Non-pigmented ciliary epithelial cell (primary cell): ENCODE measurements at regions not wholly inside any gene's neighbourhood (a gene's known extent, or its start where the extent isn't known, plus 50 kb on each side); places are given as distances from the start of the nearest gene placed in this dataset.

Source experiments
- DNase-seq: peaks from one replicate; pipeline ENCODE4 v3.0.0-alpha.2; 2010; ENCODE audit warnings: low read depth

DNA sequence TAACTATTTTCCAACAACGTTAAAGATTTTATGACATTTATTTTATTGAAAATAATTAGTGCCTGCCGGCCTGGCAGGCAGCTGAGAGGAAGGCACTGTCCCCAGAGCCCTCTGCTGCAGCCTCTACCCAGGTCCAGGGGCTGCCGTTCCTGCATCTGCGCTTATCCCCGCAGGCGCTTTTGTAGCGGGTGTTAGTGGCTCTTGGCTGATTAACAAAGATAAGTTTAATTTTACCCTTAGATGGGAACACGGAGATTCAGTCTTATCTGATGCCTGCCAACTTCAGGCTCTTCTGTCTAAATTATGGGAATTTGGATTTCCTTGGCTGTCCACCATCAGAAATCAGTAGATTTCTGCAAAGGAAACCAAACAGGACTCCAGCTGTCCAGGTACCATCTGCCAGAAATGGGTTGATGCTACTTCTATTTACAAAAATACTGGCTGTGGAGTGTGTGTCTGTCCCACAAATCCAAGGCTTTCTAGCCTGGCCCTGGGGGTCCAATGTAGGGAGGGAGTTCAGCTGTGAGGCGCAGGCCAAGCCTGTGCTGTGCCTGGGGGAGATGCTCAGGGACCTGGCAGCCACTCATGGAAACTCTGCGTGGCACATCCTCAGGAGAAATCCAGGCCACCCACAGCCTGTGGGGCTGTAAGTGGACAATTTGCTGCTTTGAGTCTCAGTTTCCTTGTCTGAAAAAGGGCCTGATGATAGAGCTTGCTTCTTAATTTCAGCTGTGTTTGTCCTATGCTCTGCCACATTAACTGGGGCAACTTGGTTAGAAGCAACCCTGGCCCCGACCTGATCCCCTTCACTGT is 62.0 kb upstream of the IGFBP3 start:
- no peak for DNase-seq

DNA sequence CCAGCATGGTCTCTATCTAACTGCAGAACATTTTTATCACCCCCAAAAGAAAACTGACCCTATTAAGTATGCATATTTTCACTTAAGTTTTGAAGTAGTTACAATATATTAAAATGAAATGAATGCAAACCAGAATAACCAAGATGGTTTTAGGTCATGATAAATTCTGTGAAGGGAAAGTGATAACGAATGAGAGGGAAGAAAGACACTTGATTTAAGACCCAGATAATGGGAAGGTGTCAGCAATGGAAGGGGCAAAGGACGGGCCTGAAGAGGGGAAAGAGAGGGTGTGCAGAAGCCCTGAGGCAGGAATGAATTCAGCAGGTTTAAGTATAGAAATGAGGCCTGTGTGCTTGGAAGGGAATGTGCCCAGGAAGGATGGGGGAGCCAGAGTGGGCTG is 61.1 kb upstream of the IGFBP3 start:
- DNase-seq, result no peak

DNA sequence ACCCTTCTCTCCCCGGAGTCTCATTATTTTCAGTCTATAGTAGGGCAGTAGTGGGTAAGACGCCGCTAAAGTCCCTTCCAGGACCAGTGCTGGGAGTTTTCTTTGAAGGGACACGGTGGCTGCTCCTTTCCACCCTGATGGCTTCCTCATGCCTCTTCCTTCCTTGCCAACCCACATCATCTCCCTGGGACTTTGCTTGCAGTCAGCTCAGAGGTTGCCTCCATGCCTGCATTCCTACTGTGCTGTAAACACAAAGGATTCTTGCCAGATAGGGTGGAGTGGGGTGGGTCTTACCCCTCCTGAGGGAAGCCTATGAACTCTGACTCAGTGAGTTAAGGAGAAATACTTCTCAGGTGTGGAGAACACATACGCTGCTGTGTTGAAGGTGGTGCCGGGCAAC is 59.9 kb upstream of the IGFBP3 start:
- no peak for DNase-seq

DNA sequence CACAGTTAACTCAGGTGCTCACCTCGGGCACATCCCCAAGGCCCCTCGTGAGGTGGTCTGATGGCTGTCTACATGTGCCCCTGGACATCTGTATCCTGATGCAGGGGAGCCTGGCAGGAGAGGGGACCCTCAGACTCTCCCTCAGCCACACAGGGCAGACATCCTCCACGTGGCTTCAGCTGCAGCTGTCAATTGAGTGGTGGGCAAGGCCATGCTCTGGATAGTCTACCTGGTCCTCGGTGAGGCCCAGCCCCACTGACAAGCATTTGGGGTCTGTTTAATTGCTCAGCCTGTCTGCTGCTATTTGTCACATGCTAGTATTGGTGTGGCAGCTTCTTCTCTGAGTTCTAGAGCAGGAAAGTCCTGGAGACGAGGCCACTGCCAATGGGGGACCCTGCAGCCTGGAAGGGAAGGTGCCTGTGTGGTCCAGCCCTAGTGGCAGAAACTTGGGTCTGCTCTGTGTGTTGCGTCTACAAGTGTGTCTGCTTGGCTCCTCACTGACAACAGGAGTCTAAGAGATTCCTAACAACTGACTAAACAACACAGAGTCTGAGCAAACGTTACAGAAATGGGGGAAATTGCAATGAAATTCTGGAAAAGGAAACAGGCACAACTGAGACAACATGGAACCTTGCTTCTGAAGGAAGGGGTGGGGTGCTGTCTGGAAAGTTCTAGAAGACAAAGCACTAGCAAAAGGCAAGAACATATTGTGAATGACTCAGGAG is 59.3 kb upstream of the IGFBP3 start:
- DNase-seq, result peak; percentile 44

DNA sequence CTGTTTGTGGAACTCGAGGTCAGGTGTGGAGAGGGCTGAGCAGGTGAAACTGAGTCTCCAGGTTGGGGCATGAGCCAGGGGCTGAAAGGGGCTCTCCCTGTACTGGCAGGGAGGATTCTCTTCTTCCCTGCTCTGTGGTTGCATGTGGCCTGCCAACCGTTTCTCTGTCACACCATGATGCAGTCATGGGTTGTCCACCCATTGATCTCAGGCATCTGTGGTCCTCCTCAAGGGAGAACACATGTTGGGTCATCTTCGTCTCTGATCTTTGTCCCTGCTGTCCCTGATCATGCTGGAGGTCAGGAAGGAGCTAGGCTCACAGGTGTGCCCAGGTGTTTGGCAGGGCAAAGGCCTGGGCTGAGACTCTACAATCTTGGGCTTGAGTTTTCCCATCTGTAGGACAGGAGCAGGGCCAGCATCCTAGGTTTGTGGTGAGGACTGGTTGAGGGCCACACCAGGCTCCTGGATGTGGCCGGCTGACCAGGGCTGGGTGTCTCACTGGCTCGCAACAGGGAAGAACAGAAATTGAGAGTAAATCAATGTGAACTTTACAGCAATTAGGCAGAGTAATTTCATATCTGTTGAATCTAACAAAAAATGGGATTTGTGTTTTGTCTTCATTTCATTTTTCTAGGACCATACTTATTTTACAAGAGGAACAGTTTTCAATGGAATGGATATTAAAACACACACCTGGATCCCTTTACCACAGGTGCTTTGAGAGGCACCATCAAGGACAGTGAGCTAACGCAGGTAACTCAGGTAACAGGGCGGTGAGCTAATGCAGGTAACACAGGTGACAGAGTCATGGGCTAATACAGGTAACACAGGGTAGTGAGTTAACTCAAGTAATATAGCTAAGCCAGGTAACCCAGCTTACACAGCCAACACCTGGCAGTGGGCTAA is 58.5 kb upstream of the IGFBP3 start:
- no peak for DNase-seq

DNA sequence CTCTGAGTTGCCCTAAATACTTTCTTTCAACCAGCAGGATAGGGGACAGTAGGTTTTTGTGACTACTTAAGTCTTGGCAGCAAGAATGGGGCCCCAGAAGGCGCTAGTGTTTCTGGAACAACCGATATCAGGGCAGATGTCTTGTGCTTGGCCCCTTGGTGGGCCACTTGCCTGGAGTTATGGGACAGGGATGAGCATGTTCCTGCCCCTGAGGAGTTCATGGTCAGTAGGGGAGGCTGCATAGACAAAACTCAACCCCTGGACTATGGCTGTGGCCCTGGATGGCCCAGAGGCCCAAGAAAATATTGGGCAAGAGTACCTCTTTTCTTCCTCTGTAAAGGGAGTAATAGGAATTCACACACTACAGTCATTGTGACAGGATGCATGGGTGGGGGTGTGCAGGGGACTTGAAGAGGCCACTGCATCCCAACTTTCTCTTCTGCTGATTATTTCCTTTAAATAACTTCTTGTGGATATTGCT is 57.7 kb upstream of the IGFBP3 start:
- no peak for DNase-seq

DNA sequence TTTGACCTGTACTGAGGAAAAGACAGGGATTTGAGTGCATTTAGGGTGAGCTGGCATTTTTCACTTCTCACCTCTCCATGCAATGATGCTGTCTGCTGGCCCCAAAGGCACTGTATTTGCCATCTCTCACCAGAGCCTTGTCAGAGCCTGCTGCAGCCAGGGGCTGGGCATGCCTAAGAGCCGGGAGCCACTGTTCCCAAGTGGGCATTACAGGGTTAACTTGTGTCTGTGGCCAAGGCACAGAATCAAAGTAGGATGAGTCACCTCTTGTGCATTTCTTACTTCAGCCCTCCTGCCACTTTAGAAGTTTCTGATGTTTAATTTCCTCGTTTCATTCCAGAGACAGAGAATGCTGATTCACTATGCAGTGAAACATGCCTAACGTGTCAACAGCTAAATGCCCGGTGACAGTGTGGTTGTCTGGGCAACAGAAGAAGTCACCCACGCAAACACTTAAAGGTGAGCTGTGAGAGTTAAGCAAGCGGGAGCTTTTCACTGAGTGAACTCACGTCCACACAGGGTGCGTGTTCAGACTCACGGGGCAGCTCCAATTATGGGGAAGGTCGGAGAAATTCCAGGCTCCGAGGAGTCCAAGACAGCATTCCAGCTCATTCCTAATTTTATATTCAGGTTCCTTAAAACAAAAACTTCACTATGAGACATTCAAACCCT is 57.1 kb upstream of the IGFBP3 start:
- peak; percentile 95 for DNase-seq

DNA sequence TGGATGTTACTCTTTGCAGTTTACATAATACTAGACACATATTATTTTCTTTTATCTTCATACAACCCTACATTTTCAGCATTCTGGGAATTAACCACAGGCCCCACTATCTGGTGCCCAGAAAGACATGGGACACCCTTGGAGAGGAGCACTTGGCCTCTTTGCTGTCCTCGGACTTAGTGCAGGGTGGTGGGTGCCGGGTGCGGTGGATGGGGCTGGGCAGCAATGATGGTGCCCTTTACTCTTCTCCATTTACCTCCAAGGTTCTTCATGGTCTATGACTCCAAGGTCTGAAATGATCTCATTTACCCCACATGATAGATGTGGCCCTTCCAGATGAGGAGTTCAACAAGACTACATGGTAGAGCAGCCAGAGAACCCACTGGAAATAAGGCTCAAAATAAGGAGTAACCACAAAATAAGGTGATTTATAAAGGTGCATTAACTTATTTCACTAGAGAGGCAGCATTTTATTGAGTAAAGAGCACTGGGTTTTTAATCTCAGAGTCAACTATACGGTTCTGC is 56.2 kb upstream of the IGFBP3 start:
- no peak for DNase-seq

DNA sequence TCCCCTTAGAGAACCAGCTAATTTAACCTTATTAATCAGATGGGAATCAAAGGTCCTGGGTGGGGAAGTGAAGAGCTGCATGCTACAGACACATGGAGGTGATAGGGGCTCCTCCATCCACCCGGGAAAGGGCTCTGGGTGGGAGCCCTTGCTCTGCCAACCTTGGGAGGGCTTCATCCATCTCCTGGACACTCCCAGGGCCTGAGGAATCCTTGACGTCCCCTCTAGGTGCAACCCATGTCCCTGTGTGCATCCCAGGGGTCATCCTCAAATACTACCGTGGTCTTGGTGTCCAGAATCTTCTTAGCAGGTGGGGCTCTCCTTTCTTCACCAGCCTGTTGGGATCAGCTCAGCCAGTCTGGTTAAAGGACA is 55.4 kb upstream of the IGFBP3 start:
- DNase-seq, result no peak

DNA sequence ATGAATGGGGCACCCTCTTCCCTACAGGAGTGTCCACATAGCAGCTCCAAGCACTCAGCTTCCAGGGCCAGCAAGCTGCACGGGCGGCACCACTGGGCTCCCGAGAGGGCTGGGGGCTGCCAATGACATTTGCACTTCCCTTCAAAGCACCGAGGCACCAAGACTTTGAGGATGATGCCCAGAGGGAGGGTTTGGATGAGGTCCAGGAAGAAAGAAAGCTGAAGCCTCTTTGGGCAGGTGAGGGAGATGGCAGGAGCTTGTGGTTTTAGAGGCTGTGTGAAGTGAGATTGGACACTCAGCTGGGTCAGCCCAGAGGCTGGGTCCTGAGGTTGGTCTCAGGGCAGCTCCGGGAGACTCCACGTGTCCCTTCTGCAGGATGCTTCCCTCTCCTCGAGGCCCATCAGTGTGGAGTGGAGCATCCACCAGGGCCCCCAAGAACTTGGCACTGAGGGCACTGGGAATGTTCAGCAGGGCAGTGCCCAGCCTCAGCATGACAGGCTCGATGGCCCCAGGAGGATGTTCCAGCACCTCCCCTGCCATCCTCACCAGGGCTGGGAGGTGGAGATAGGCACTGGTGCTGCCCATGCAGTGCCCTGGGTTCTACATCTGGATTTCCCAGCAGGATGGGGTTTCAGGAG is 54.9 kb upstream of the IGFBP3 start:
- DNase-seq, result no peak

DNA sequence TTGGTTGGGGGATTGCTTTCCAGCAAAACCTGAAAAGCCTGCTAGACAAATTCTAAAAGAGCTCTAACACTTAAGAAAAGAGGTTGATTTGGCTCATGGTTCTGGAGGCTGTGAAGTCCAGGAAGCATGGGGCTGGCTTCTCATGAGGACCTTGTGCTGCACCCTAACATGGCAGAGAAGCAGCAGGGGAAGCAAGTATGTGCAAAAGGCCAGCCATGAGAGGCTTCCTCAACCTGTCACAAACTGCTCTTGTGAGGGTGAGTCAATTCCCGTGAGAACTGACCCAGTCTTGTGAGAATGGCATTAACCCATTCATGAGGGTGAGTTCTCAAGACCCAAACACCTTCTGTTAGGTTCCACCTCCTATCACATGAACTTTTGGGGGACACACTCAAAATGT is 54.3 kb upstream of the IGFBP3 start:
- no peak for DNase-seq

DNA sequence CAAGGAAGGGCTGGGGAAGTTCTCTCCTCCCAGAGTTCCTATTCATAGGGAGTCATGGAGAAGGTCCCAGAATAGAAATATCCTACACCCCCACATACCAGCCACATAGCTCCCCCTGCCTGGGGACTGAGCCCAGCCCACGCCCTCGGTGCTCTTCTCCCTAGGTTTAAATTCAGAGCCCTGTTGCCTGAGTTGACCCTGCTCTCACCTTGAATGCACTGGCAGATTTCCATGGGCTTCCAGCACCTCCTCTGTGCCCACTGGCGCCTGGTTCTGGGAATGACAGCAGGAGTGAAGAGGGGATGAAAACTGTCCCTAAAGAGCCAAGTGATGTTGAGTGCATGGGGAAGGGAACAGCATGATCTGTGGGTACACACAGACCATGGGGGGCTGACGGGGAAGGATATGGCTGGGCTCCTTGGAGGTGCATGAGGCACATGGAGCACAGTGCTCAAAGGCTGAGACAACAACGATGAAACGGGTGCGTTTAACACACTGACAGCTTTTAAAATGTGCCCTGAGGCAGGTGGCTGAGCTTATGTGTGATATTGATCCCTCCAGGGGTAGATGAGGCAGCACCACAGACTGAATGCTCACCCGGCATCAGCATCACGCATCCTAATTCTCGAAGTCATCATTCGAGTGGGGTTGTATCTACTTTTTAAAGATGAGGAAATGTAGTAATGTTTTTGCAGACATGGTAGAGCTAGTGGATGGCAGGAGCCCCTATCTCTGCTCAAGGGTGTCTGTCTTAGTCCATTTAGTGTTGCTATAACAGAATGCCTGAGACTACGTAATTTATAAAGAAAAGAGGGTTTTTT is 53.7 kb upstream of the IGFBP3 start:
- no peak for DNase-seq

DNA sequence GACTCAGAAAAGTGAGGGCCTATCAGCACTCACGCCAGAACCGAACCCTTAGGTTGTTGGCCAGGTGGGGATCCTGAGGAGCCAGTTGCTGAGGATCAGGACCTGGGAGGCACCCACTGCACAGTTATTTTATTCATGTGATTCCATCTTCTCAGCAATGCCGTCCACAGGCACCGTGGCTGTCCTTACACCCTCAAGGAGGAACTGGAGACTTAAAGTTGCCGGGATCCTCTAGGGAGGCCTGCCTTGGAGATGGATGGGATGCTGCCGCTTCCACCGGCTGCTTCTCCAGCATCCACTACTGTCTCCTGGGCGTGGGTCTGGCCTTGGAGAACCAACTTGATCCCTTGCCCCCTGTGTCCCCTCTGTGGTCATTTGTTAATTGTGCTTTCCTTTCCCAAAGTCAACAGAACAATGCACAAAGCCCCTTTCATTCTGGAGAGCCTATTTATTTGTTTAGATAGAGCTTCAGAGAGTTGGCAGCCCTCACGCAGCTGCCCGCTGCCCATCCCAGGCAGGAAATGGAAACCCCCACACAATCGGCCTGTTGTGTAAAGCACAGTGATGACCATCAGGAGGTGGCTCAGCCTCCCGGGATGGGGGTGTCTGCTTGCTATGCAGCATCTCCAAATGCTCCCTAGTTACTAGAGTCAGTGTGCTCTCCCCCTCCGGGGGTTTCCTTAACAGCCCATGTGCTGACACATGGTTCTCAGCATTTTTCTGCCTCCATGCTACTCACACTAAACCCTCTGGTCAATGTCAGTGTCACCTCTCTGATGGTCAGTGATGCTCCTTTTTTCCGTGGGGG is 52.9 kb upstream of the IGFBP3 start:
- DNase-seq, result no peak

DNA sequence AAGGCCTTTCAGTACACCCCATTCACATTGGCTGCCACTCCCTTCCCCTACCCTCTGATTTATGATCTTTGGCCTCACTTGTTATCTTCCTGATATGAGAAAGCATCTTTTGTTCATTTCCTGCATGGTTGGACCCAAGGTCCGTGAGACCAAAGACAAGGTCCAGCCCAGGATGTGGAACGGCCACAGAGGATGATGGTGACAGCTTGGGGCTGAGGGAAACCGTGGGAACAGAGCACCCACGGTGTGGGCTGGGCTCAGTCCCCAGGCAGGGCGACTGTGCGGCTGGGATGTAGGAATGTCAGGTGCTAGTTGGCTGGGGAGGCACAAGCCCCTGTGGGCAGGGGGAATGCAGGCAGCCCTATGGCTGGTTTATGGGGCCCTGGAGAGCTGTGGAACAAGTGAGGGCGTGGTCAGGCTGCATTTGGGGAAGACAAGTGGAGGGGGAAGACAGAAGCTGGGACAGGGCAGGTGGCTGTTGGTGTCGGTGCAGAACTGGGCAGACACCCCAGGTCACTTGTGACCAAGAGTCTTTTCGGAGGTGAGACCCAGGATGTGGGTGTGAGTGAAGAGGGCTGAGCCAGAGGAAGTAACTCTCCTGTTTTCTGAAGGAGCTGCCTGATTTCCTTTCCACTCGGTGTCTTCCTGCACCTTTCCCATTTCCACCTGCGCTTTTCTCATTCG is 51.7 kb upstream of the IGFBP3 start:
- DNase-seq, result no peak

DNA sequence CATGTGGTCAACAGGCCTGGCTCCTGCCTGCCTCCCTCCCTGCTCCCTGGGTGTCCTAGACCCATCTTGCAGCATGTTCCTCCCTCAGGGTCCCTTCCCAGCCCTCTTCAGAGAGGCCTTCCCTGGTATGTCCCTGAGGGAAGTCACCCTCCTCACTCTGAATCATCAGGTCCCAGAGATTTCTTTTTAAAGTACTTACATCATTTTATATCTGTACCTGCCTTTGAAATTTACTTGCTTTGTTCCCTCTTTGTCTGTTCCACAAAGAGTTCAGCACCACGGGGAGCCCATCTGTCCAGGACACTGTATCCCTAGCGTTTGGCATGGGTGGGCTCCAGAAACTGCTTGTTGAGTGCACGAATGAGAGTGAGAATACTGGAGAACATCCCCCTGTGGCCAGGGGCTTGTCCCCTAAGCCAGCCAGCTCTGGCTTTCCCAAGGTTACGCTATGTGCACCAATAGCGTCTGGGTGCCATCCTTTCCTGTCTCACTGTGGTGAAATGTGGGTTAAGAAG is 50.6 kb upstream of the IGFBP3 start:
- DNase-seq, result no peak

DNA sequence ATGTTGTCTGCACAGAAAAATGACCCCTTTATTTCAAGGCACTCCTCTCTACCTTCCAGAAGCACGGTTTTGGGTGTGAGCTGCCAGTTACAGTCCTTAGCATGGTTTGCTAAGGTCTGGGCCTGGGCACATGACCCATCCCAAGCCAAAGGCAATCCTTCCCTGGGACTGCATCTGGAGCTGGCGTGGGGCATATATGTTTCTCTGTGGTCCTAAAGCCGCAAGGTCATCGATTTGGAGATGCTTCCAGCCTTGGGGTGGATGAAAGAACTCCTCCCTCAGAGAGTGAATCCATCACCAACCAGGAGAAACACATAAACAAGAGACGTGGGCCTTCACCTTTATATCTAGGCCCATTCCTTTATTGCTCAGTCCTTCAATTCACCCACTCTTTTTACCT is 50.1 kb upstream of the IGFBP3 start:
- DNase-seq, result no peak
